ENCODE measurements at regions not wholly inside any gene's neighbourhood (a gene's known extent, or its start where the extent isn't known, plus 50 kb on each side); places are given as distances from the start of the nearest gene placed in this dataset.

- TF ChIP-seq, protein P1, sequence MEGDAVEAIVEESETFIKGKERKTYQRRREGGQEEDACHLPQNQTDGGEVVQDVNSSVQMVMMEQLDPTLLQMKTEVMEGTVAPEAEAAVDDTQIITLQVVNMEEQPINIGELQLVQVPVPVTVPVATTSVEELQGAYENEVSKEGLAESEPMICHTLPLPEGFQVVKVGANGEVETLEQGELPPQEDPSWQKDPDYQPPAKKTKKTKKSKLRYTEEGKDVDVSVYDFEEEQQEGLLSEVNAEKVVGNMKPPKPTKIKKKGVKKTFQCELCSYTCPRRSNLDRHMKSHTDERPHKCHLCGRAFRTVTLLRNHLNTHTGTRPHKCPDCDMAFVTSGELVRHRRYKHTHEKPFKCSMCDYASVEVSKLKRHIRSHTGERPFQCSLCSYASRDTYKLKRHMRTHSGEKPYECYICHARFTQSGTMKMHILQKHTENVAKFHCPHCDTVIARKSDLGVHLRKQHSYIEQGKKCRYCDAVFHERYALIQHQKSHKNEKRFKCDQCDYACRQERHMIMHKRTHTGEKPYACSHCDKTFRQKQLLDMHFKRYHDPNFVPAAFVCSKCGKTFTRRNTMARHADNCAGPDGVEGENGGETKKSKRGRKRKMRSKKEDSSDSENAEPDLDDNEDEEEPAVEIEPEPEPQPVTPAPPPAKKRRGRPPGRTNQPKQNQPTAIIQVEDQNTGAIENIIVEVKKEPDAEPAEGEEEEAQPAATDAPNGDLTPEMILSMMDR (IDR thresholded peaks at IDR 0.05; ENCODE audit: insufficient read depth, low read depth, low read length): no peak
- no peak for TF ChIP-seq EZH2 (IDR thresholded peaks at IDR 0.05; ENCODE audit: insufficient read depth, low read length)
Observed at GRCh38 chr1:29544406-29544805, 308.1 kb downstream of the PTPRU start.
